Lower leg skin (tissue), 3 donors: ENCODE measurements at regions not wholly inside any gene's neighbourhood (a gene's known extent, or its start where the extent isn't known, plus 50 kb on each side); places are given as distances from the start of the nearest gene placed in this dataset.

Source experiments
- POLR2A ChIP-seq, 2 donors: fragments of 450-650 bp; IDR thresholded peaks; one replicate each; pipeline ENCODE4 v1.6.1; 2016 to 2017; ENCODE audit warnings: antibody characterized with exemption in 2 of 2, mild to moderate bottlenecking in 1 of 2, moderate library complexity in 1 of 2
- TF ChIP-seq, protein P1 (sequence below), 3 donors: fragments of 450-650 bp; IDR thresholded peaks; one replicate each; pipeline ENCODE4 v1.5.1; 2016; ENCODE audit warnings: antibody characterized with exemption in 3 of 3, mild to moderate bottlenecking in 3 of 3, moderate library complexity in 2 of 3

DNA sequence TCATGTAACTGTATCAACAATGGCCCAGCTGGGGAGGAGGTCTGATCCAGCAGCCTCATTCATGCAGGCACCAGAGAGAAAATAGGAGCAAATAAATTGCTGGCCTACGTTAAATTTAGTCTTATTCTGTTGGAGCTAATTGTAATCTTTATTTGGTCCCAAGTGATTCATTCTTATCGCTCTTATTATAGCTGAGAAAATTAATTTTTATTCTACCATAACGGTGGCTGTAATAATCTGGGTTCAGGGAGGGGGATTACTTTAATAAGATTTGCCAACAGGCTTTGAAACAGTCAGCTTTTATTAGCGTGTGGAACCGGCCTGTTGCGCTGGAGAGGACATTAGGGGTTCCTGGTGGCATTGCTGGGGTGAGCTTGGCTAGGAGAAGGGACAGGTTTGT lies 254.9 kb downstream of the AACS start:
- TF ChIP-seq, protein P1, sequence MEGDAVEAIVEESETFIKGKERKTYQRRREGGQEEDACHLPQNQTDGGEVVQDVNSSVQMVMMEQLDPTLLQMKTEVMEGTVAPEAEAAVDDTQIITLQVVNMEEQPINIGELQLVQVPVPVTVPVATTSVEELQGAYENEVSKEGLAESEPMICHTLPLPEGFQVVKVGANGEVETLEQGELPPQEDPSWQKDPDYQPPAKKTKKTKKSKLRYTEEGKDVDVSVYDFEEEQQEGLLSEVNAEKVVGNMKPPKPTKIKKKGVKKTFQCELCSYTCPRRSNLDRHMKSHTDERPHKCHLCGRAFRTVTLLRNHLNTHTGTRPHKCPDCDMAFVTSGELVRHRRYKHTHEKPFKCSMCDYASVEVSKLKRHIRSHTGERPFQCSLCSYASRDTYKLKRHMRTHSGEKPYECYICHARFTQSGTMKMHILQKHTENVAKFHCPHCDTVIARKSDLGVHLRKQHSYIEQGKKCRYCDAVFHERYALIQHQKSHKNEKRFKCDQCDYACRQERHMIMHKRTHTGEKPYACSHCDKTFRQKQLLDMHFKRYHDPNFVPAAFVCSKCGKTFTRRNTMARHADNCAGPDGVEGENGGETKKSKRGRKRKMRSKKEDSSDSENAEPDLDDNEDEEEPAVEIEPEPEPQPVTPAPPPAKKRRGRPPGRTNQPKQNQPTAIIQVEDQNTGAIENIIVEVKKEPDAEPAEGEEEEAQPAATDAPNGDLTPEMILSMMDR (IDR thresholded peaks at IDR 0.05) = no peak
- no peak for TF ChIP-seq POLR2A (IDR thresholded peaks at IDR 0.05)
